NB4 (cell line): ENCODE measurements at regions not wholly inside any gene's neighbourhood (a gene's known extent, or its start where the extent isn't known, plus 50 kb on each side); places are given as distances from the start of the nearest gene placed in this dataset.

Experiments
- CTCF ChIP-seq: IDR thresholded peaks from one replicate; pipeline ENCODE4 v1.5.1; 2012; ENCODE audit warnings: low read depth, low read length
- MAX ChIP-seq: IDR thresholded peaks from 2 replicates; pipeline ENCODE4 v1.6.1; 2011; ENCODE audit warnings: low read depth, low read length
- POLR2A ChIP-seq: IDR thresholded peaks from 2 replicates; pipeline ENCODE4 v1.6.1; 2011; ENCODE audit warnings: mild to moderate bottlenecking; ENCODE audit not compliant: insufficient read length; ENCODE audit errors: extremely low read depth

GRCh38 chr4:1496116-1496642 lies 89.9 kb upstream of the NKX1-1 start:
- no peak for TF ChIP-seq CTCF
- TF ChIP-seq MAX = no peak
- TF ChIP-seq POLR2A = no peak
